SK-N-SH (cell line): ENCODE measurements at regions not wholly inside any gene's neighbourhood (a gene's known extent, or its start where the extent isn't known, plus 50 kb on each side); places are given as distances from the start of the nearest gene placed in this dataset.

Source experiments
- CTCF ChIP-seq: fragments of 200-600 bp; sonication (generic); IDR thresholded peaks from 2 replicates; pipeline ENCODE4 v1.6.1; 2017; ENCODE audit warnings: antibody characterized with exemption, mild to moderate bottlenecking, moderate library complexity
- JUND ChIP-seq: IDR thresholded peaks from 2 replicates; pipeline ENCODE4 v1.4.0; 2012
- REST ChIP-seq: IDR thresholded peaks from 2 replicates; pipeline ENCODE4 v1.6.1; 2012; ENCODE audit warnings: mild to moderate bottlenecking, low read depth, low read length, moderate library complexity
- SMC3 ChIP-seq: IDR thresholded peaks from 2 replicates; pipeline ENCODE4 v1.6.1; 2012; ENCODE audit warnings: low read depth, low read length, improper control_type of control experiment
- TAF1 ChIP-seq: IDR thresholded peaks from 2 replicates; pipeline ENCODE4 v1.6.1; 2012; ENCODE audit warnings: low read depth, mild to moderate bottlenecking, low read length, moderate library complexity, borderline replicate concordance
- TCF12 ChIP-seq: IDR thresholded peaks from 2 replicates; pipeline ENCODE4 v1.4.0; 2012
- TEAD4 ChIP-seq: IDR thresholded peaks from 2 replicates; pipeline ENCODE4 v1.4.0; 2012; ENCODE audit warnings: mild to moderate bottlenecking, borderline replicate concordance; ENCODE audit not compliant: insufficient read depth

DNA sequence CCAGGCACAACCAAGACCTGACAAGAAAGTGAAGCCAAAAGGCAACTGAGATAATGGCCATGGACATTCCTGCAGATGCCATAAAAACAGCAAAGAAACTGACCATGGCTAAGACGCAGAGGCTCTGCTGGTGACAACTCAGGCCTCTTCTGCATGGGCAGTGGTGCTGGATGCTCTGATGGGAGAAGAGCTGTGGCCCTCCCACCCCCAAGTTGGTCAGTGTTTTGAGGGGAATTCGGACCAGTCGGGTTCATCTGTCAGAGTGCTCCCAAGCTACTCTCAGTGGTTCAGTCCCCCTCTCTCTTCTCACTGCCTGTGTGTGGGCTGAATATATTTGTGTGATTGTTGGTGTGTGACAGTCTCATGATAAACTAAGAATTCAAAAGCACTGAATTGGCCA lies 79.0 kb upstream of the GPR26 start:
- TF ChIP-seq REST (no peak), JUND (no peak), CTCF (no peak), TAF1 (no peak), SMC3 (no peak), TCF12 (no peak), TEAD4 (no peak)
